GM20431 (cell line): ENCODE measurements at regions not wholly inside any gene's neighbourhood (a gene's known extent, or its start where the extent isn't known, plus 50 kb on each side); places are given as distances from the start of the nearest gene placed in this dataset.

ENCODE experiments used
- in situ Hi-C: fragments of 300-500 bp; cut with MseI, MboI; formaldehyde crosslinking; loops from one replicate; pipeline ENCODE4 v1.15.0; 2020; ENCODE audit warnings: low sequenced_read_pairs; ENCODE audit not compliant: unreplicated experiment

DNA sequence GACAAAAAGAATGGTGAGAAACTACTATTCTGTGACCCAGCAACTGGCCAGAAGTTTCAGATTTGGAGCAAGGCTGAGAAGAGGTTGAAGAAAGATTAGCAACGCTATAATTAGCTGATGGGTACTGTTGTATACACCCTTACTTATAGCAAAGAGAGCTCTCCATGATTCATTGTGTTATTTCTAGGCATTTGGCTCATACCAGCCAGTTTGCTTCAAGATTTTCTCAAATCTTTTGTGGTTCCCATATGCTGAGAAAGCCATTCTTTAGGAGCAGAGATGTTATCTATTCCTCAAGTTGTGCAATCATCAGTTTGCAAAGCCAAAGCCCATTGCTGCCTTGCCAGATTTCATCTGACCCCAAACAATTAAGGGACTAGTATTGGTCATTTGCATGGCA is 179.4 kb downstream of the ETS1 start:
- in situ Hi-C loops: no loop called here

DNA sequence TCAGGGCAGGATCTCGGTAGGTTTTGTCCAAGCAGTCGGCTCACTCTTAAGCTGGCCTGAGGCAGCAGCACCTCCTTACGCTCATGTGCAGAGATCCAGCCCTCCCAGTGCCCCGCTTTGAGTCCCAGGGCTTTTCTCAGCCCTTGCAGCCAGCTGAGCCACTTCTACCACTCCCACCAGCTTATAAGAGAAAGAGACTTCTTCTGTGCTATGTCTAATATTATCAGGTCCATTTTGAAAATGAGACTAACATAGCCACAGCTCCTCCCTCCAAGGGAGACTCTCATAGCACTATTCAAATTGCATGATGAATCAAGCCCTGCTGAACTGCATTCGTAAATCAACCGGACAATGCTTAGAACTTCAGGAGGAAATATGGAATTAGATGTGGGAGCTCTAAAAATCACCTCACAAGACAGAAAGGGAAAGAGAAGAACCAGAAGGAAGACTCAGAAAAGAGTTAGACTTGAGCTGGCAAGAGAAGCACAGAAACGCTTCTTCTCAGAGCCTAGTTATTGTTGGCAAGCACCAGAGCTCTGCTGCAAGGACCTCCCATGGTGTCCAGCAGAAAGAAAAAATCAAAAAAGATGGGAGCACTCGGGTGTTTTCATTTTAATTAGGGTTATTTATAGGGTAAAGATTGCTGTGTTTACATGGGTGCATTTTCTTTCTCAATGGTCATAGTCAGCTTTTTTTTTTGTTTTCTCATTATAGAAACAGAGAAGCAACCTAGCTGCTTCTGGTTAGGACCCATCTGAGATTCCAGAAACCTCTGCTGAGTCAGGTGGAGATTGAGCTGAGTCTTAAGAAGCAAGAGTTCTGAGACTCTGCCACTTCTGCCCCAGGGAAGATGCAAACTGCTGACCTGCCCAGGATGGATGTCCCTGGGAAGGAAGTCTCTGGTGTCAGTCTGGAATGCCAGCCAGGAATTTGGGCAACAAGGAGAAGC is 181.4 kb downstream of the ETS1 start:
- in situ Hi-C loops: no loop called here

DNA sequence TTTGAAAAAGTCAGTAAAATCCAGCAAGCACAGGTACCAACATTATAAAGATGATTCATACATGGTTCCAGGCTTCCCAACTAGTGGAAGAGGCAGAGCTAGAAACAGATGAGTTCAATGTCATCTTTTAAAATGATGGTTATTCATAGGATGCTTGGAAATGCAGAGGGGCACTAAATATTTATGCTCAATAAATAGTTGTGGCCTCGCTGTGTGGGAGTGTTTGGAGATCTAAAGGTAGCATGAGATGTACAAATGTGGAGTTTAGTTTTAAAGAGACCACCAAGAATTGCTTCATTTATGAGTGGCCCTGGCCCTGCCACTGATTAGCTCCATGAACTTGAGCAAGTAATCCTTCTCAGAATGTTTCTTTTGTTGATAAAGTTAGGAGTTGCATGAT is 182.2 kb downstream of the ETS1 start:
- in situ Hi-C loops: no loop called here

GRCh38 chr11:128404437-128404836 is 182.9 kb downstream of the ETS1 start:
- in situ Hi-C loops: no loop called here

GRCh38 chr11:128400382-128401203 is 186.8 kb downstream of the ETS1 start:
- in situ Hi-C loops: no loop called here

DNA sequence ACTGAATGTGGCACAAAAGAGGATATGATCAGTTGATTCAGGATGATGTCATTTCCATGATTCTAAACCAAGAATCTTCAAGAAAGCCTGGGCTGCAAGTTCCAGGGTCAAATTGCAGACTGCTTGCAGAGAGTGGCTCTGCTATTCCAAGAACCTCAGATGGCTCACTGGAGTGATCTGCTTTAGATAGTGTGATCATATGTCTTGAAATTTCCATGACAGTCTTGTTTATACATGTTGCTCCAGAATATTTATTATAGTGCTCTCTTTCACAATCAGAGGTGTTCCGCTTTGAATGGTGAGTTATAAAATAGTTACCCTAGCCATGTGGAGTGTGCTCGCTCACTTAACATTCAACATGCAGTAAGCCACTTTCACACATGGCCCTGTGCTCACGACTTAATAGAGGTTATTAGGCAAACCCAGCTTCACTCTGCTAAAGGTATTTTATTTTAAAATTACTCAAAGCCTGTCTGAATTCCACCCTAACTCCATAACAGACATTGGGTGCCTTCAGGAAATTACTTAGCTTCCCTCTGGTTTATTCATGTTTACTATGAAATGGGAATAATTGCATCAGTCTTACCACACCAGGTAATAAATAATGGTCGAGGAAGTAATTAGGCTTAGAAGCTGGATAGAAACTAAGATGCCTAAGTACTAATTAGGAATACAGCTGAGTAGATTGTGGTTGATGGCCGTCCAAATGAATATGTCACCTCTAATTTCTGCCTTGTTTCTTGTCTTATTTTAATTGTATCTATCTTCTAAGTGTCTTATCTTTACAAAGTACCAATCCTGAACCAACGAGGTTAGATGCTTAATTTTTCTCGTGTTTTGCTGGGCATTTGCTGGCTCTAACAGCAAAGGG is 187.9 kb downstream of the ETS1 start:
- in situ Hi-C loops: no loop called here

GRCh38 chr11:128398517-128399250 is 188.7 kb downstream of the ETS1 start:
- in situ Hi-C loops: no loop called here

DNA sequence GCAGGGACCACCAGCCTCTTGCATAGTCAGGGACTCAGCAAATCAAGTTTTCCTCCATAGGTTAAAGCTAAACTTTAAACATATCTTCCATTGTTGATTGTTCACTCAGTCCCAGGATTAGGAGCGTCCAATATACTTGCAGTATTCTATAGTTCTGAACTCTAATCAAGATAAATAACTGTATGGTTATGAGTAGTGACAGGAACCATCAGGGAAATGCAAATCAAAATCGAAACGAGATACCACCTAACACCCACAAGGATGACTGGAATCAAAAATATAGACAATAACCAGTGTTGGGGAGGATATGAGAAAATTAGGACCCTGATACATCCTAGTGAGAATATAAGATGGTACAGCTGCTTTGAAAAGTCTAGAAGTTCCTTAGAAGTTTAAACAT is 190.0 kb downstream of the ETS1 start:
- in situ Hi-C loops: no loop called here

GRCh38 chr11:128394431-128395089 is 192.8 kb downstream of the ETS1 start:
- in situ Hi-C loops: no loop called here

DNA sequence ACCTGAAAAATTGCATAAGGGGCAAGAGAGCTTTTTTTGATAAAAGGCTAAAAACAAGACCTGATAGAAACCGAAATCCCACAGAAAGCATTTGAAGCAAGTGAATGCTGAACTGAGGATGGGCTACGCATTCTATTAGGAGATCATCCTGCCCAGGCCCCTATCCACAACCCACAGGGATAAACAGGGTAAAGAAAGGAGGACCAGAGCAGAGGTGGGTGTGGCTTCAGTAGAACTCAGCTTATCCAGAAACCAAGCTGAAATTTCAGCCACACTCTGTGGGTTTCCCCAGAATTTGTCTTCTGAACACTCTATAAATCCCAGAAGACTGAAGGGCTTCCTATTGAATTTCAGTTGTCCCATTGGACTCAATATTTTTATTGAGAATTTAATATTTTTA is 195.1 kb downstream of the ETS1 start:
- in situ Hi-C loops: no loop called here

DNA sequence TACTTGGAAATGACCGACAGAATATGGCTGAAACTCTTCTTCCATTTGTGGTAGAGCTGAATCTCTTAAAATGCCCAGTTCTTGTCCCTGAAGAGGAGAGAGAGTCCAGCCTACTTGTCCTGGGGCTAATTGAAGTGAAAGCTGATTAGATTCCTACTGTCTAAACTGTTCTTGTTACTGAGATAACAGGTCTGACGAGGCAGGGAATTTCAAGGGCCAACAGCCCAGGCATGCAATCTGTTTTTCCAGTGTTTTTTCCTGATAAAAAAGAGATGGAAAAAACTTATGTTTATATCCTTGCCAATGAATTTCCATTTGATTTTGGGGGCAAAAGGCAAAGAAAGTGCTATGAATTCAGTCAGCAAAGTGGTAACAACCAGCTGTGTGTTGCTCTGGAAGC is 195.5 kb downstream of the ETS1 start:
- in situ Hi-C loops: no loop called here

GRCh38 chr11:128390246-128390645 is 197.1 kb downstream of the ETS1 start:
- in situ Hi-C loops: no loop called here

DNA sequence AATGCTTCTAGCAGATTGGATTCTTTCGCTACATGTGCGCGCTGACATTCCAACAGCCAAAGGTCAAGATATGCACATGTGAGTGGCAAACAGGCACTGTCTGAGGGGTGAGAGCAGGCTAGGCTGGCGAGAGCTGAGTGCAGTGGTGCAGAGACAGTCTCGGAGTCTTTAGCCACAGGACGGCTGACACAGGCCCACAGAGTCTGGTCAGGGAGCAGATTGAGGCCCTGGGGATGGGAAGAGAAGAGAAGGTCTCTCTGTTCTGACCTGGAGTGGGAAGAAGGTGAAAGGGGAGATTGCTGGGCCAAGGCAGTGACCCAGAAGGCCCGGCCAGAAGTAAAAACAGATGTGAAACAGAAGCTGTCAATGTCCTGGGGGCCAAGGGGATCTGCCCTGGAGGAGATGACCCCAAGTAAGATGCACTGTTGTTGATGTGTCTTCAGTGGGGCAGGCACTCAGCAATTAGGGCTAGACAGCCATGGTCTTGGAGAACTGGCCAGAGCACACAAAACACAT is 197.8 kb downstream of the ETS1 start:
- in situ Hi-C loops: no loop called here

- in situ Hi-C loops: no loop called here
Observed at GRCh38 chr11:128388206-128388815, 199.0 kb downstream of the ETS1 start.

GRCh38 chr11:128379587-128380580 is 207.5 kb downstream of the ETS1 start:
- in situ Hi-C loops: no loop called here

- in situ Hi-C loops: no loop called here
Observed at GRCh38 chr11:128375961-128376360, 211.4 kb downstream of the ETS1 start.

GRCh38 chr11:128374026-128374425 is 213.3 kb downstream of the ETS1 start:
- in situ Hi-C loops: no loop called here
